GM12878 (cell line): ENCODE measurements at regions not wholly inside any gene's neighbourhood (a gene's known extent, or its start where the extent isn't known, plus 50 kb on each side); places are given as distances from the start of the nearest gene placed in this dataset.

Experiments used
- ATAC-seq: fragments of 200-7000 bp; cut with Tn5 transposase; 3 replicates; pipeline ENCODE4 v1.9.1; 2020; ENCODE audit warnings: mild to moderate bottlenecking, moderate library complexity
- BruUV-seq: library from RNA; stranded (reverse); fragments of 400-500 nt; replicated peaks from 2 replicates; lab custom pipeline; 2021; lab: Mats Ljungman, UMichigan
- CTCF ChIA-PET: fragments of 300-600 bp; sonication (Branson Sonifier 250); formaldehyde crosslinking; extraction: SDS; loops from one replicate; lab custom pipeline; 2021; ENCODE audit warnings: inconsistent platforms; lab: Yijun Ruan, JAX
- POLR2A ChIA-PET: fragments of 350-600 bp; formaldehyde crosslinking; extraction: SDS; loops from one replicate; lab custom pipeline; 2021; ENCODE audit warnings: inconsistent platforms; lab: Charles Lee
- RAD21 ChIA-PET: fragments of 300-600 bp; sonication (Branson Sonifier 250); formaldehyde crosslinking; loops from one replicate; lab custom pipeline; 2023; ENCODE audit warnings: antibody characterized with exemption; ENCODE audit not compliant: unreplicated experiment; lab: Charles Lee
- SMC1A ChIA-PET: fragments of 300-600 bp; sonication (Branson Sonifier 250); formaldehyde crosslinking; loops from one replicate; lab custom pipeline; 2023; ENCODE audit not compliant: unreplicated experiment, uncharacterized antibody; lab: Charles Lee
- DNase-seq: peaks from one replicate; pipeline ENCODE4 v3.0.0-alpha.2; 2011; ENCODE audit warnings: low read depth, low spot score
- FAIRE-seq: peaks from 3 replicates; lab custom pipeline; 2011; peaks lifted over from hg19 to GRCh38; lab: Jason Lieb, UNC
- H2AFZ ChIP-seq: 2 replicates; pipeline ENCODE4 v1.6.0; 2011; ENCODE audit warnings: low read depth, low read length, control low read depth; ENCODE audit not compliant: control insufficient read depth
- H3K27ac ChIP-seq: 2 replicates; pipeline ENCODE4 v1.5.1; 2011; ENCODE audit warnings: control low read depth; ENCODE audit not compliant: control insufficient read depth, insufficient read depth
- H3K27me3 ChIP-seq, 2 experiments: replicated peaks in 1 of 2; 2 replicates each; pipeline versions ENCODE4 v1.6.0 to v1.6.1; 2011; ENCODE audit warnings: low read length in 1 of 2; ENCODE audit not compliant: control insufficient read depth in 2 of 2, insufficient read depth in 2 of 2
- H3K36me3 ChIP-seq, 2 experiments: 2 replicates each; pipeline ENCODE4 v1.5.1; 2011; ENCODE audit warnings: low read length in 1 of 2; ENCODE audit not compliant: control insufficient read depth in 2 of 2, insufficient read depth in 2 of 2
- H3K4me1 ChIP-seq: 2 replicates; pipeline ENCODE4 v1.6.1; 2011; ENCODE audit warnings: mild to moderate bottlenecking, low read length, moderate library complexity, mixed read lengths; ENCODE audit not compliant: control insufficient read depth, insufficient read depth
- H3K4me2 ChIP-seq: 2 replicates; pipeline ENCODE4 v1.6.0; 2011; ENCODE audit warnings: control low read depth; ENCODE audit not compliant: control insufficient read depth, insufficient read depth
- H3K4me3 ChIP-seq: fragments of 200-600 bp; sonication (generic); 2 replicates; pipeline ENCODE4 v1.5.1; 2016
- H3K79me2 ChIP-seq: 2 replicates; pipeline ENCODE4 v1.6.0; 2011; ENCODE audit warnings: low read length; ENCODE audit not compliant: control insufficient read depth, insufficient read depth
- H3K9ac ChIP-seq: 2 replicates; pipeline ENCODE4 v1.8.0; 2011; ENCODE audit warnings: low read length, control low read depth, mixed read lengths; ENCODE audit not compliant: control insufficient read depth, insufficient read depth
- H3K9me3 ChIP-seq: replicated peaks from 3 replicates; pipeline ENCODE4 v1.5.1; 2011; ENCODE audit warnings: mild to moderate bottlenecking, low read length; ENCODE audit not compliant: control insufficient read depth, insufficient read depth
- H4K20me1 ChIP-seq: 2 replicates; pipeline ENCODE4 v1.6.0; 2011; ENCODE audit not compliant: control insufficient read depth, insufficient read depth
- ATF2 ChIP-seq: IDR thresholded peaks from 2 replicates; pipeline ENCODE4 v1.6.1; 2012; ENCODE audit warnings: low read length, inconsistent platforms
- BACH1 ChIP-seq: fragments of 450-650 bp; IDR thresholded peaks from 2 replicates; pipeline ENCODE4 v1.6.1; 2017; ENCODE audit warnings: mild to moderate bottlenecking, borderline replicate concordance
- BMI1 ChIP-seq: fragments of 450-650 bp; IDR thresholded peaks from 2 replicates; pipeline ENCODE4 v1.6.1; 2016; ENCODE audit warnings: mild to moderate bottlenecking, moderate library complexity, borderline replicate concordance
- CBX5 ChIP-seq: sonication (generic); IDR thresholded peaks from 2 replicates; pipeline ENCODE4 v1.6.1; 2016; ENCODE audit warnings: low read depth, moderate library complexity, mild to moderate bottlenecking, inconsistent platforms
- FOXK2 ChIP-seq: fragments of 450-650 bp; IDR thresholded peaks from 2 replicates; pipeline ENCODE4 v1.6.1; 2017; ENCODE audit warnings: mild to moderate bottlenecking, moderate library complexity
- GATAD2B ChIP-seq: fragments of 450-650 bp; conservative IDR thresholded peaks from 2 replicates; pipeline ENCODE4 v1.6.1; 2017; ENCODE audit warnings: low read depth, mild to moderate bottlenecking, moderate library complexity
- HSF1 ChIP-seq: fragments of 150-350 bp; IDR thresholded peaks from 2 replicates; pipeline ENCODE4 v1.6.1; 2014; ENCODE audit warnings: mild to moderate bottlenecking, low read depth, low read length
- IKZF2 ChIP-seq, 2 experiments: fragments of 450-650 bp; IDR thresholded peaks; 2 replicates each; pipeline ENCODE4 v1.6.1; 2017; ENCODE audit warnings: mild to moderate bottlenecking in 2 of 2, moderate library complexity in 2 of 2
- IRF5 ChIP-seq: fragments of 450-650 bp; IDR thresholded peaks from 2 replicates; pipeline ENCODE4 v1.6.1; 2017; ENCODE audit warnings: borderline replicate concordance
- MTA2 ChIP-seq: fragments of 450-650 bp; IDR thresholded peaks from 2 replicates; pipeline ENCODE4 v1.6.1; 2016; ENCODE audit warnings: low read depth, mild to moderate bottlenecking, moderate library complexity
- NFYB ChIP-seq: IDR thresholded peaks from 2 replicates; pipeline ENCODE4 v1.6.1; 2011; ENCODE audit warnings: low read depth, mild to moderate bottlenecking, low read length, improper control_type of control experiment, moderate library complexity; ENCODE audit not compliant: insufficient read depth
- SP1 ChIP-seq: IDR thresholded peaks from one replicate; pipeline ENCODE4 v1.6.1; 2011; ENCODE audit warnings: low read depth, low read length
- TARDBP ChIP-seq: IDR thresholded peaks from 2 replicates; pipeline ENCODE4 v1.6.1; 2016; ENCODE audit warnings: borderline replicate concordance
- TCF12 ChIP-seq: IDR thresholded peaks from 2 replicates; pipeline ENCODE4 v1.6.1; 2011; ENCODE audit warnings: low read depth, mild to moderate bottlenecking, low read length
- WRNIP1 ChIP-seq: IDR thresholded peaks from 2 replicates; pipeline ENCODE4 v1.6.1; 2011; ENCODE audit warnings: low read depth, low read length, improper control_type of control experiment, borderline replicate concordance
- ZNF24 ChIP-seq: fragments of 450-650 bp; IDR thresholded peaks from 2 replicates; pipeline ENCODE4 v1.6.1; 2017; ENCODE audit warnings: antibody characterized with exemption, mild to moderate bottlenecking
- ZNF687 ChIP-seq: fragments of 450-650 bp; IDR thresholded peaks from 2 replicates; pipeline ENCODE4 v1.6.1; 2017; ENCODE audit warnings: mild to moderate bottlenecking, moderate library complexity
- ZSCAN29 ChIP-seq: fragments of 450-650 bp; IDR thresholded peaks from 2 replicates; pipeline ENCODE4 v1.6.1; 2017; ENCODE audit warnings: mild to moderate bottlenecking, moderate library complexity
- WGBS: methylation state at CpG from one replicate; pipeline ENCODE4 v1.1.6; 2016; ENCODE audit warnings: low lambda C conversion rate; ENCODE audit not compliant: insufficient replicate concordance, insufficient coverage; ENCODE audit errors: missing lambda C conversion rate; 5-methylcytosine and 5-hydroxymethylcytosine counted together
- in situ Hi-C: fragments of 300-500 bp; cut with MboI; formaldehyde crosslinking; loops from 9 replicates; pipeline ENCODE4 v1.14.3; 2018; ENCODE audit warnings: mixed read lengths
- intact Hi-C: fragments of 100-400 bp; cut with micrococcal nuclease; formaldehyde crosslinking; loops from one replicate; pipeline ENCODE4 v1.14.2; 2022; ENCODE audit not compliant: unreplicated experiment

- no peaks in the 10 kb centered on the region for H4K20me1 ChIP-seq
- no peak overlapping the region for H3K27ac ChIP-seq
- H3K36me3 ChIP-seq = no peaks in the 10 kb centered on the region
- H3K9me3 ChIP-seq = no peaks in the 10 kb centered on the region
- CTCF ChIA-PET = no interaction called here
- FAIRE-seq (no peak), DNase-seq (no peak), ATAC-seq (no peak)
- SMC1A ChIA-PET = no interaction called here
- 2% methylated on average over 5 of the region's 5 CpGs for WGBS
- intact Hi-C loops = loop anchor here (10.0 kb wide), 1 partner anchor 397 kb away; no protein-coding TSS in a partner anchor
- H3K4me2 ChIP-seq = no peak overlapping the region
- RAD21 ChIA-PET = no interaction called here
- H3K9ac ChIP-seq = no peak overlapping the region
- no peak overlapping the region for H2AFZ ChIP-seq
- no peaks in the 10 kb centered on the region for H3K27me3 ChIP-seq
- no peaks in the 10 kb centered on the region for H3K79me2 ChIP-seq
- BruUV-seq = no TSS peak
- no peak overlapping the region for H3K4me3 ChIP-seq
- TF ChIP-seq ZNF687 (no peak), CBX5 (no peak), ZSCAN29 (no peak), GATAD2B (no peak), FOXK2 (no peak), ZNF24 (no peak), BACH1 (no peak), TARDBP (no peak), IRF5 (no peak), MTA2 (no peak), IKZF2 (IDR thresholded peaks at IDR 0.05) (no peak), ATF2 (no peak), HSF1 (no peak), BMI1 (no peak), WRNIP1 (no peak), TCF12 (no peak), SP1 (no peak), NFYB (no peak)
- H3K4me1 ChIP-seq = no peaks in the 10 kb centered on the region
- in situ Hi-C loops = no loop called here
- POLR2A ChIA-PET = no interaction called here
Measured at GRCh38 chr6:120141601-120142000, 792.0 kb upstream of the MAN1A1 start.
